Choroid plexus epithelial cell (primary cell): ENCODE measurements at regions not wholly inside any gene's neighbourhood (a gene's known extent, or its start where the extent isn't known, plus 50 kb on each side); places are given as distances from the start of the nearest gene placed in this dataset.
A peak's percentile ranks its signal among the peaks of the same experiment; 100 is the strongest.

ENCODE experiments used
- DNase-seq: peaks from one replicate; pipeline ENCODE4 v3.0.0-alpha.2; 2010; ENCODE audit warnings: low read depth
- H3K4me3 ChIP-seq: 2 replicates; pipeline ENCODE4 v1.5.1; 2011; ENCODE audit warnings: low read depth, mild to moderate bottlenecking, control low read depth, low read length, moderate library complexity
- TF ChIP-seq, protein P1 (sequence below): conservative IDR thresholded peaks from 2 replicates; pipeline ENCODE4 v1.5.1; 2011; ENCODE audit warnings: low read depth, mild to moderate bottlenecking, control low read depth, inconsistent platforms, low read length, moderate library complexity

DNA sequence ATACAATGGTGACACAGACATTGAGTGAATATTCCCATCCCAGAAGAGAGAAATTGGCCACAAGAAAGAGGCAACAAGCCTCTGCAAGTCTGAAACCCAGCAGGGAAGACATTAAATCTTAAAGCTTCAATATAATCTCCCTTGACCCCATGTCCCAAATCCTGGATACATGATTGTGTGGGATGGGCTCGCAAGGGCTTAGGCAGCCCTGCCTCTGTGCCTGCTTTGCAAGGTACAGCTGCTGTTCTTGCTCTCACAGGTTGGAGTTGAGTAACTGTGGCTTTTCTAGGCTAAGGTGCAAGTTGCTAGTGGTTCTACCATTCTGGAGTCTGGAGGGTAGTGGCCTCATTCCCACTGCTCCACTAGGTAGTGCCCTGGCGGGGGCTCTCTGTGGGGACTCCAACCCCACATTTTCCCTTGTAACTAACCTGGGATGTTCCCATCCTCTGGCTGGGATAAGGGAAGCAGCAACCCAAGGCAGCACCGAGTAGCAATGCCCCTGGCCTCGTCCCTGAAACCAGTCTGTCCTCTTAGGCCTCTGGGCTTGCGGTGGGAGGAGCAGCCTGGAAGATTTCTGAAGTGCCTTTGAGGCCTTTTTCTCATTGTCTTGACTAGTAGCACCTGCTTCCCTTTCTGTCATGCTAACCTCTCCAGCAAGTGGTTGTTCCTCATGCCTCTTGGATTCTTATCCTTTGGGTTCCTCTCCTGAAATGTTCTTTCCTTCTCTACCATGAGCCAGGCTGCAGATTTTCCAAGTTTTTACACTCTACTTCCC is 90.0 kb downstream of the FAM174B start:
- no peak overlapping the region for H3K4me3 ChIP-seq
- TF ChIP-seq, protein P1, sequence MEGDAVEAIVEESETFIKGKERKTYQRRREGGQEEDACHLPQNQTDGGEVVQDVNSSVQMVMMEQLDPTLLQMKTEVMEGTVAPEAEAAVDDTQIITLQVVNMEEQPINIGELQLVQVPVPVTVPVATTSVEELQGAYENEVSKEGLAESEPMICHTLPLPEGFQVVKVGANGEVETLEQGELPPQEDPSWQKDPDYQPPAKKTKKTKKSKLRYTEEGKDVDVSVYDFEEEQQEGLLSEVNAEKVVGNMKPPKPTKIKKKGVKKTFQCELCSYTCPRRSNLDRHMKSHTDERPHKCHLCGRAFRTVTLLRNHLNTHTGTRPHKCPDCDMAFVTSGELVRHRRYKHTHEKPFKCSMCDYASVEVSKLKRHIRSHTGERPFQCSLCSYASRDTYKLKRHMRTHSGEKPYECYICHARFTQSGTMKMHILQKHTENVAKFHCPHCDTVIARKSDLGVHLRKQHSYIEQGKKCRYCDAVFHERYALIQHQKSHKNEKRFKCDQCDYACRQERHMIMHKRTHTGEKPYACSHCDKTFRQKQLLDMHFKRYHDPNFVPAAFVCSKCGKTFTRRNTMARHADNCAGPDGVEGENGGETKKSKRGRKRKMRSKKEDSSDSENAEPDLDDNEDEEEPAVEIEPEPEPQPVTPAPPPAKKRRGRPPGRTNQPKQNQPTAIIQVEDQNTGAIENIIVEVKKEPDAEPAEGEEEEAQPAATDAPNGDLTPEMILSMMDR, result no peak
- no peak for DNase-seq

DNA sequence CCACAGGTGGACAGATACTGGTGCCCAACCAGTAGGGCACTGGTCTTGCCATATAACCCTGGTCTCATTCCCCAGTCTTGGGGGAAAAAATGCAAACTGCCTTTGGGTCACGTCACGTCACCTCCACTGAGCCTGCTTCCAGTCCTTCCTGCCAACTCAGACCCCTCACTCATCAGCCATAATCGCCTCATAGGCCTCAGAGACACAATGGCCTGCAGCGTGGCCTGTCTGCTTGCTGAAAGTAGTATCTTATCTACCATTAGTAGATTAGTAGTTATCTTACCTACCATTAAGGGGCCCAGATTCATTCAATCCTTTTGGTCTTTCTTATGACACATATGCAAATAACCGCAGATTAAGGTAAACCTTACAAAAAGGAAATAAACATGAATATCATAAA is 93.8 kb downstream of the FAM174B start:
- DNase-seq, result no peak
- no peak overlapping the region for H3K4me3 ChIP-seq
- TF ChIP-seq, protein P1, result no peak

DNA sequence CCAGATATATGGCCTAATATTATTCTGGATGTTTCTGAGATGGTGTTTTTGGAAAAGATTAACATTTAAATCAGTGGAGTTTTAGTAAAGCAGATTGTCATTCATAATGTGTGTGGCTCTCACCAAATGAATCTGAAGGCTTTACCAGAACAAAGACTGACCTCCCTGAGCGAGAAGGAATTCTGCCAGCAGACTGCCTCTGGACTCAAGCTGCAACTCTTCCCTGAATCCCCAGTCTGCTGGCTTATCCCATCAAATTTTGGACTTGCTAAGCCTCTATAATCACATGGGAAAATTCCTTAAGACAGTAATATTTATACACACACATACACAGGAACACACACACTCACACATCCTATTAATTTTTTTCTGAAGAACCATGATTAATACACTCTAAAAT is 102.3 kb downstream of the FAM174B start:
- TF ChIP-seq, protein P1, result no peak
- H3K4me3 ChIP-seq, result no peak overlapping the region
- DNase-seq, result no peak

DNA sequence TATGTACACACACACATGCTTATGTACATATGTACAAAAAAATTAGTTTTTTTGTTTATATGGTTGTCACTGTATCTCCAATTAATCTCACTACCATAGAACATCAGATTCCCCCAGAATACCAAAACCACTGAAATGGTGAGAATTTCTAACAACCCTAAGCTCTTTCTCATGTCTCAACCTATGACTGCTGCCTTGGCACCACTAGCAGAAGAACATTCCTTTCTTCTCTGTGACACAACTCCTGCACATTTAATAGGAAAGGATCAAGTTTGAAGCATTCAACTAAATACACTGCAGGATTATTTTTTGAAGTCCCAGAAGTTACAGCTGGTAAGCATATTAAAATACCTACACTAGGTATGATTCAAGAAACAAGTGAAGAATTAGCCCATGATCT is 109.6 kb downstream of the FAM174B start:
- peak; percentile 7 for DNase-seq
- H3K4me3 ChIP-seq, result no peak overlapping the region
- TF ChIP-seq, protein P1, result no peak

DNA sequence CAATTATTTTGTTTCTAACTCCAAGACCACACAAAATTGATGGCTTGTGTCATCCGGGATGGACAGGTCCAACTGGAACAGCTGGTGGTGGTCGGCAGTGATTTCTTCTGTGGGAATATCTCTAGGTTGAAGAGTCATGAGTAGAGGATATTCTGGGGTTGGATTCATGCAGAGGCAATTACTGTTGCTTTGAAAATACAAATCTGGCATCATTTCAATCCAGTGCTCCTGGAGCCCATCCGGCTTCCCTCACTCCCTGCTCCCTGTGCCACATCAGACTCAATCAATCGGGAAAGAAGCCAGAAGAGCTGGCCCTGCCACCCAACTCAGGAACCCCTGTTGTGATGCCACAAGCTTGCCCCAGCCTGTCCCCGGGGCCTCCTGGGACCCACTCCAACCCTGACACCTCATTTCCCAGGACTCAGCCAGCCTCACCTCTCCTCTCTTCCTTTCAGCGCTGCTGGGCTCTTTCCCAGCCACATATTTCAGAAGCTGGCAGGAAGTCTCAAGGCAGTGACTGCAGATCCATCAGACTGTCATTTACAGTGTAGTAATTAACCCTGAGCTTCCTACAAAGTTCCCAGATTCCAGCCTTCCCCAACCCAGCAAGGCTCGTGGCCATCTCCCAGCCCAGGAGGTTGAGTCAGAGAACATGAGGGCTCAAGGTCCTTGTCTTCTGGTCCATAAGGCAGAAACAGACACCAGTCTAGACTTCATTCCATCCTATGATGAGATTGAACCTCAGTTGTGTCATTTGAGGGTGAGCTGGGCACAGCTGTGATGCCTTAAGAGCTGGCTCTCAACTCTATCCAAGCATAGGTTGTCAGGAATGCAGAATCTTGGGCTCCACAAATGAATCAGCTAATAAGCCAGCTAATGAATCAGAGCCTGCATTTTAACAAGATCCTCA is 114.0 kb downstream of the FAM174B start:
- no peak overlapping the region for H3K4me3 ChIP-seq
- no peak for DNase-seq
- TF ChIP-seq, protein P1, result no peak

DNA sequence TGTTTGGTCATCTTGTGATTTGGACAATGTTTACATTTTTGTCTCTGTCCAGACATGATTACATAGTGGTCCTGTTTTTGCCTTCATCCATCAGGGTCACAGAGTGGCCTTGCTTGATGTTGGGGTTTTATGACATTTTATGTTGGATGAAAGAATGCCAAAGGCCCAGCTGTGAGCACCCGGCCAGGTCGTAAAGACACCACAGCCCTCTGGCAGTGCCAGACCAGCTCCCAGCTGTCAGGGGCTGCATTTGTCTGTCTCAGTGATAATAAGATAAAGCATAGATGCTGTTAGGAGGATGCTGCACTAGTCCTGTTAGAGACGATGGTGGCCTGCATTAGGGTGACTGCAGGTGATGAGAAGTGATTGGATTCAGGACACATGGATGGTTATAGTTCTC is 117.5 kb downstream of the FAM174B start:
- TF ChIP-seq, protein P1, result no peak
- DNase-seq, result no peak
- no peak overlapping the region for H3K4me3 ChIP-seq
